ENCODE measurements at regions not wholly inside any gene's neighbourhood (a gene's known extent, or its start where the extent isn't known, plus 50 kb on each side); places are given as distances from the start of the nearest gene placed in this dataset.

DNA sequence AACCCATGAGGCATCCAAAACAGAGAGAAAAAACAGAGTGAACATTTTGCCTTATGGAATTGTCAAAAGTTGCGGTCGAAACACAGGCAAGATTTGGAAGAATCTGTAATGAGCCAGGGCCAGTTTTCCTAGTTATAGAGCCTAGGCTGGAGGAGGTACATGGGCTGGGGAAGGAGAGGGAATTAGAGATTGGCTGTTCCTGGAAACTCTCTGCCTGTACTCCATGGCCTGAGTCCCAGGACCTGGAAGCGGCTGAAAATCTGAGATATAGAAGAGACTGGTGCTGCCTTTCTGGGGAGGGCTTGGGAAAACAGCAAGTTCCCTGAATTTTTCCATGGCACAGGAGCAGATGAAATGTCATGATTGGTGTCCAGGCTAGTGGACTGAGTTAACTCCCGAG, 122.8 kb upstream of the KLF12 start:
- H3K9ac ChIP-seq (ENCODE audit: insufficient read depth in 1 of 2, low read depth in 2 of 2, low read length in 2 of 2) = no peak overlapping the region
- TF ChIP-seq ZNF79 (CRISPR knock-in tag; IDR thresholded peaks at IDR 0.05; ENCODE audit: low read depth) = no peak
- H3K79me2 ChIP-seq (ENCODE audit: control insufficient read depth, insufficient read depth, low read length) = no peaks in the 10 kb centered on the region
- H3K27ac ChIP-seq (ENCODE audit: extremely low read depth, low read depth, low read length) = no peak overlapping the region
- no peaks in the 10 kb centered on the region for H4K20me1 ChIP-seq (replicated peaks; ENCODE audit: control insufficient read depth, insufficient read depth, low read length)
- FAIRE-seq = no peak
- BruUV-seq (replicated peaks) = no TSS peak
- no peak for DNase-seq (ENCODE audit: extremely low read depth in 1 of 4, low spot score in 3 of 4)
- intact Hi-C loops (cut with micrococcal nuclease) = no loop called here
- no peaks in the 10 kb centered on the region for H3K27me3 ChIP-seq (ENCODE audit: control insufficient read depth in 2 of 2, insufficient read depth in 2 of 2, low read length in 2 of 2)
- ATAC-seq = no peak
- H3K36me3 ChIP-seq (ENCODE audit: control insufficient read depth, insufficient read depth, low read length) = no peaks in the 10 kb centered on the region
- WGBS (ENCODE audit: insufficient coverage, low coverage, missing lambda C conversion rate) = 0% methylated on average over 3 of the region's 4 CpGs
- POLR2A ChIA-PET = no interaction called here
- no peaks in the 10 kb centered on the region for H3K9me3 ChIP-seq (replicated peaks; ENCODE audit: control insufficient read depth, insufficient read depth, low read depth, low read length)
- no peak overlapping the region for H3K4me2 ChIP-seq (ENCODE audit: insufficient read depth, low read length)
- H2AFZ ChIP-seq (ENCODE audit: low read depth, low read length) = no peak overlapping the region
- H3K4me1 ChIP-seq (replicated peaks in 1 of 2; ENCODE audit: control insufficient read depth in 2 of 2, insufficient read depth in 2 of 2, low read length in 2 of 2) = no peaks in the 10 kb centered on the region
- in situ Hi-C loops (cut with MboI) = no loop called here
- no peak overlapping the region for H3K4me3 ChIP-seq
- no peaks in the 10 kb centered on the region for H3K9me1 ChIP-seq (ENCODE audit: control insufficient read depth, insufficient read depth, low read length)
- CTCF ChIA-PET (ENCODE audit: low intra/inter-chr PET ratio) = no interaction called here

DNA sequence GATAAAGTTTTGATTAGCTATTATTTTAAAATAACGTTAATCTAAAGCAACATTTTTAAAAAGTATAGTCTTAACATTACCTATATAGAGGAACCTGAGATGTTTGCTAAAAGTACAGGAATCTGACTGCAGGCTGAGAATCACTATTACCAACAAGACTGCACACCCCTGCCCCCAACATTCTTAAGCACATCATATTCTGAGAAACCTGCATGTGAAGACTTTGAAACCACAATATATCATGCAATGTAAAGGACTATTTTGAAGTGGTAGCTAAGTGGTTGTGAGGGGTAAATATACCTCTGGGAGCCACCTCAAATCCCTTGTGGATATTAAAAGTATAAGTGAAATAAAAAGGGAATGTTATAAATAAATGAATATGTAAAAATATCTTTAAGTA, 119.0 kb upstream of the KLF12 start:
- no peak overlapping the region for H3K9ac ChIP-seq (ENCODE audit: insufficient read depth in 1 of 2, low read depth in 2 of 2, low read length in 2 of 2)
- in situ Hi-C loops (cut with MboI) (no loop called here), intact Hi-C loops (cut with micrococcal nuclease) (no loop called here)
- no peaks in the 10 kb centered on the region for H3K79me2 ChIP-seq (ENCODE audit: control insufficient read depth, insufficient read depth, low read length)
- no peaks in the 10 kb centered on the region for H3K9me3 ChIP-seq (replicated peaks; ENCODE audit: control insufficient read depth, insufficient read depth, low read depth, low read length)
- no peaks in the 10 kb centered on the region for H3K27me3 ChIP-seq (ENCODE audit: control insufficient read depth in 2 of 2, insufficient read depth in 2 of 2, low read length in 2 of 2)
- H3K27ac ChIP-seq (ENCODE audit: extremely low read depth, low read depth, low read length) = no peak overlapping the region
- H4K20me1 ChIP-seq (replicated peaks; ENCODE audit: control insufficient read depth, insufficient read depth, low read length) = no peaks in the 10 kb centered on the region
- DNase-seq (ENCODE audit: extremely low read depth in 1 of 4, low spot score in 3 of 4) (no peak), FAIRE-seq (no peak), ATAC-seq (no peak)
- H3K36me3 ChIP-seq (ENCODE audit: control insufficient read depth, insufficient read depth, low read length) = no peaks in the 10 kb centered on the region
- POLR2A ChIA-PET = no interaction called here
- H3K4me1 ChIP-seq (replicated peaks in 1 of 2; ENCODE audit: control insufficient read depth in 2 of 2, insufficient read depth in 2 of 2, low read length in 2 of 2) = no peaks in the 10 kb centered on the region
- WGBS (ENCODE audit: insufficient coverage, low coverage, missing lambda C conversion rate) = 0% methylated on average over 1 of the region's 1 CpG
- no peak overlapping the region for H2AFZ ChIP-seq (ENCODE audit: low read depth, low read length)
- H3K9me1 ChIP-seq (ENCODE audit: control insufficient read depth, insufficient read depth, low read length) = no peaks in the 10 kb centered on the region
- no TSS peak for BruUV-seq (replicated peaks)
- no peak overlapping the region for H3K4me2 ChIP-seq (ENCODE audit: insufficient read depth, low read length)
- CTCF ChIA-PET (ENCODE audit: low intra/inter-chr PET ratio) = no interaction called here
- H3K4me3 ChIP-seq = no peak overlapping the region
- TF ChIP-seq, protein P1, sequence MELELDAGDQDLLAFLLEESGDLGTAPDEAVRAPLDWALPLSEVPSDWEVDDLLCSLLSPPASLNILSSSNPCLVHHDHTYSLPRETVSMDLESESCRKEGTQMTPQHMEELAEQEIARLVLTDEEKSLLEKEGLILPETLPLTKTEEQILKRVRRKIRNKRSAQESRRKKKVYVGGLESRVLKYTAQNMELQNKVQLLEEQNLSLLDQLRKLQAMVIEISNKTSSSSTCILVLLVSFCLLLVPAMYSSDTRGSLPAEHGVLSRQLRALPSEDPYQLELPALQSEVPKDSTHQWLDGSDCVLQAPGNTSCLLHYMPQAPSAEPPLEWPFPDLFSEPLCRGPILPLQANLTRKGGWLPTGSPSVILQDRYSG (tag; conservative IDR thresholded peaks at IDR 0.05; ENCODE audit: low read depth) = no peak
- TF ChIP-seq MCM7 (IDR thresholded peaks at IDR 0.05) (no peak), POLR2AphosphoS5 (IDR thresholded peaks at IDR 0.05; ENCODE audit: control insufficient read depth, insufficient read depth, low read depth, low read length) (no peak), E2F3 (CRISPR knock-in tag; IDR thresholded peaks at IDR 0.05) (no peak), NFIX (CRISPR knock-in tag; IDR thresholded peaks at IDR 0.05; ENCODE audit: low read depth) (no peak), MTA2 (IDR thresholded peaks at IDR 0.05; ENCODE audit: low read depth) (no peak), L3MBTL2 (IDR thresholded peaks at IDR 0.05) (no peak), TBP (optimal IDR thresholded peaks at IDR 0.05; ENCODE audit: low read depth, low read length) (no peak), HCFC1 (IDR thresholded peaks at IDR 0.05; ENCODE audit: low read depth, low read length) (no peak), BDP1 (IDR thresholded peaks at IDR 0.05; ENCODE audit: insufficient read depth, insufficient read length) (no peak), SMAD3 (CRISPR knock-in tag; conservative IDR thresholded peaks at IDR 0.05) (no peak), SMAD1 (IDR thresholded peaks at IDR 0.05; ENCODE audit: low read depth, low read length, partially characterized antibody) (no peak), ZNF24 (IDR thresholded peaks at IDR 0.05) (no peak)
- TF ChIP-seq, protein P2, sequence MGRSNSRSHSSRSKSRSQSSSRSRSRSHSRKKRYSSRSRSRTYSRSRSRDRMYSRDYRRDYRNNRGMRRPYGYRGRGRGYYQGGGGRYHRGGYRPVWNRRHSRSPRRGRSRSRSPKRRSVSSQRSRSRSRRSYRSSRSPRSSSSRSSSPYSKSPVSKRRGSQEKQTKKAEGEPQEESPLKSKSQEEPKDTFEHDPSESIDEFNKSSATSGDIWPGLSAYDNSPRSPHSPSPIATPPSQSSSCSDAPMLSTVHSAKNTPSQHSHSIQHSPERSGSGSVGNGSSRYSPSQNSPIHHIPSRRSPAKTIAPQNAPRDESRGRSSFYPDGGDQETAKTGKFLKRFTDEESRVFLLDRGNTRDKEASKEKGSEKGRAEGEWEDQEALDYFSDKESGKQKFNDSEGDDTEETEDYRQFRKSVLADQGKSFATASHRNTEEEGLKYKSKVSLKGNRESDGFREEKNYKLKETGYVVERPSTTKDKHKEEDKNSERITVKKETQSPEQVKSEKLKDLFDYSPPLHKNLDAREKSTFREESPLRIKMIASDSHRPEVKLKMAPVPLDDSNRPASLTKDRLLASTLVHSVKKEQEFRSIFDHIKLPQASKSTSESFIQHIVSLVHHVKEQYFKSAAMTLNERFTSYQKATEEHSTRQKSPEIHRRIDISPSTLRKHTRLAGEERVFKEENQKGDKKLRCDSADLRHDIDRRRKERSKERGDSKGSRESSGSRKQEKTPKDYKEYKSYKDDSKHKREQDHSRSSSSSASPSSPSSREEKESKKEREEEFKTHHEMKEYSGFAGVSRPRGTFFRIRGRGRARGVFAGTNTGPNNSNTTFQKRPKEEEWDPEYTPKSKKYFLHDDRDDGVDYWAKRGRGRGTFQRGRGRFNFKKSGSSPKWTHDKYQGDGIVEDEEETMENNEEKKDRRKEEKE (IDR thresholded peaks at IDR 0.05; ENCODE audit: borderline replicate concordance in 1 of 2, control insufficient read depth in 1 of 2, low read depth in 2 of 2, low read length in 1 of 2) = no peak

Data from K562 (cell line).